HEK293 (cell line): ENCODE measurements at regions not wholly inside any gene's neighbourhood (a gene's known extent, or its start where the extent isn't known, plus 50 kb on each side); places are given as distances from the start of the nearest gene placed in this dataset.

ENCODE experiments used
- CTCF ChIP-seq: fragments of 450-650 bp; formaldehyde crosslinking; IDR thresholded peaks from 2 replicates; pipeline ENCODE4 v1.5.1; 2016; ENCODE audit warnings: missing biosample characterization, missing genetic modification characterization
- PBX3 ChIP-seq: sonication (generic); formaldehyde crosslinking; IDR thresholded peaks from 2 replicates; pipeline ENCODE4 v1.8.1; 2022; ENCODE audit warnings: mild to moderate bottlenecking, moderate library complexity, missing genetic modification reagents
- ZNF138 ChIP-seq: fragments of 450-650 bp; formaldehyde crosslinking; IDR thresholded peaks from 2 replicates; pipeline ENCODE4 v1.5.1; 2016; ENCODE audit warnings: missing biosample characterization, missing genetic modification characterization, borderline replicate concordance
- ZNF366 ChIP-seq: fragments of 450-650 bp; formaldehyde crosslinking; conservative IDR thresholded peaks from 2 replicates; pipeline ENCODE4 v1.5.1; 2016; ENCODE audit warnings: missing biosample characterization, missing genetic modification characterization
- ZNF426 ChIP-seq: fragments of 450-650 bp; formaldehyde crosslinking; IDR thresholded peaks from 2 replicates; pipeline ENCODE4 v1.5.1; 2017; ENCODE audit warnings: missing biosample characterization, missing genetic modification characterization, mild to moderate bottlenecking, inconsistent platforms, moderate library complexity
- TF ChIP-seq, protein P1 (sequence below): fragments of 450-650 bp; formaldehyde crosslinking; IDR thresholded peaks from 2 replicates; pipeline ENCODE4 v1.5.1; 2016; ENCODE audit warnings: missing biosample characterization, missing genetic modification characterization

DNA sequence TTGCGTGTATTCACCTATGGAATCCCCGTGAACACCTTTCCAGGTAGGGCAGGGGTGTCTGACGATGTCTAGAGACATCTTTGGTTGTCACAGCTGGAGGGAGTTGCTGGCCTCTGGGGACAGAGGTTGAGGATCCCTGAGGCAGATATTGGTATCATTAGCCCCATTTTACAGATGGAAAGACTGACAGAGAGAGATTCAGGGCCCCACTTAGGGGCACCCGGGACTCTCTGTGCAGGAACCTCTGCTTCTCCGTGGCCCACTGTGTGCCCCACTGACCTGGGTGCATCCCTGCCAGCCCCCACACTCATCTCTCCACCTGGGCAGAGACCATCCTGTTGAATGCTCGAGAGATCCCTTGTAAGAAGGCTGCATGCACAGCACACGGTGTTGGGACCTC lies 111.2 kb downstream of the EDN3 start:
- TF ChIP-seq CTCF (tag by site-specific recombination) (no peak), ZNF366 (tag by site-specific recombination) (no peak), ZNF138 (tag by site-specific recombination) (no peak), PBX3 (CRISPR knock-in tag) (no peak), ZNF426 (tag by site-specific recombination) (no peak)
- TF ChIP-seq, protein P1, sequence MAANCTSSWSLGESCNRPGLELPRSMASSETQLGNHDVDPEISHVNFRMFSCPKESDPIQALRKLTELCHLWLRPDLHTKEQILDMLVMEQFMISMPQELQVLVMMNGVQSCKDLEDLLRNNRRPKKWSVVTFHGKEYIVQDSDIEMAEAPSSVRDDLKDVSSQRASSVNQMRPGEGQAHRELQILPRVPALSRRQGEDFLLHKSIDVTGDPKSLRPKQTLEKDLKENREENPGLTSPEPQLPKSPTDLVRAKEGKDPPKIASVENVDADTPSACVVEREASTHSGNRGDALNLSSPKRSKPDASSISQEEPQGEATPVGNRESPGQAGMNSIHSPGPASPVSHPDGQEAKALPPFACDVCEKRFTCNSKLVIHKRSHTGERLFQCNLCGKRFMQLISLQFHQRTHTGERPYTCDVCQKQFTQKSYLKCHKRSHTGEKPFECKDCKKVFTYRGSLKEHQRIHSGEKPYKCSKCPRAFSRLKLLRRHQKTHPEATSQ (tag by site-specific recombination), result no peak
